DMS79 (cell line): ENCODE measurements at regions not wholly inside any gene's neighbourhood (a gene's known extent, or its start where the extent isn't known, plus 50 kb on each side); places are given as distances from the start of the nearest gene placed in this dataset.

Experiments used
- DNase-seq: peaks from one replicate; lab custom pipeline; 2025; lab: John Stamatoyannopoulos, UW

DNA sequence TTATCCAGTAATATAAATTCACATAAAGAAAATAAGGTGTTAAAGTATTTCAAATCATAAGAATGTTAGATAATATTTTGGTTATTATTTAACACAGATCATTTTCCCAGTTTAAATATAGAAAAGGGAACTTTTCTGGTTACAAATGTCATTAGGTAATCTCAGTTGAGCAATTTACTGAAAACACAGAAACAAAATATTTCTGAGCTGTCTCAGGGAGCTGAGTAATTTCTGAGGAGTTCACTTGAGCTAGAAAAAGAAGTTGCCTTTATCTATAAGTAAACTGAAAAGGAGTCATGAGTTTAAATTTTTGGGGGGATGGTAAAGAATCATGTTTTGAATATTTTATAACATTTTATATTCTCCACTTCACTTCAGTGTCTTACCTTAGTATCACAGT lies 855.4 kb upstream of the ARPP21 start:
- no peak for DNase-seq

GRCh38 chr3:34793057-34793456 lies 846.3 kb upstream of the ARPP21 start:
- DNase-seq: no peak

DNA sequence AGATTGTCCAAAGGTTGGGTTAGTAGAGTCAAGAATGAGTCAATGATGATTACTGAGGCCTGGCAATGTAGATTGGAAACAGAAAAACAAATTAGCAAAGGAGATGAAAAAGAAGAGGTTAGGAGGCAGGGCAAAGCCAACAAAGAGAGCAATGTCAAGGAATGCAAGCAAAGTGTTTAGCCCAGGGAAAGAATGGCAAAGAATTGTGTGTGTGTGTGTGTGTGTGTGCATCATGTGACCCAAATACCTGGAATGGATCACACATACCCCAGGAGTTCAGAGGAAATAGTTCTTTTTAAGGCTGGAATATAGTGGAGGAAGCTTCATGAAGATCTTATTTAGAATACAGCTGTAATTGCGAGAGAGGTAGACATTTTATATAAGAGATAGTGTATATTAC lies 831.7 kb upstream of the ARPP21 start:
- DNase-seq: no peak

DNA sequence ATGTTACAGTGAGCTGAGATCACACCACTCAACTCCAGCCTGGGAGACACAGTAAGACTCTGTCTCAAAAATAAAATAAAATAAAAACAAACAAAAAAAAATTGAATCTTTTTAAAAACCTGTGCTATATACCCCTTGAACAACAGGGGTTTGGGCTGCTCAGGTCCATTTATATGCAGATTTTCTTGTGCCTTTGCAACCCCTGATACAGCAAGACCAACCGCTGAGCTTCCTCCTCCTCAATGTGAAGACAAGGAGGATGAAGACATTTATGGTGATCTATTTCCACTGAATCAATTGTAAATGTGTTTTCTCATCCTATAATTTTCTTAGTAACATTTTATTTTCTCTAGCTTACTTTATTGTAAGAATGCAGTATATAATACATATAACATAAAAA lies 831.0 kb upstream of the ARPP21 start:
- no peak for DNase-seq

GRCh38 chr3:34828847-34829246 lies 810.5 kb upstream of the ARPP21 start:
- DNase-seq: no peak

DNA sequence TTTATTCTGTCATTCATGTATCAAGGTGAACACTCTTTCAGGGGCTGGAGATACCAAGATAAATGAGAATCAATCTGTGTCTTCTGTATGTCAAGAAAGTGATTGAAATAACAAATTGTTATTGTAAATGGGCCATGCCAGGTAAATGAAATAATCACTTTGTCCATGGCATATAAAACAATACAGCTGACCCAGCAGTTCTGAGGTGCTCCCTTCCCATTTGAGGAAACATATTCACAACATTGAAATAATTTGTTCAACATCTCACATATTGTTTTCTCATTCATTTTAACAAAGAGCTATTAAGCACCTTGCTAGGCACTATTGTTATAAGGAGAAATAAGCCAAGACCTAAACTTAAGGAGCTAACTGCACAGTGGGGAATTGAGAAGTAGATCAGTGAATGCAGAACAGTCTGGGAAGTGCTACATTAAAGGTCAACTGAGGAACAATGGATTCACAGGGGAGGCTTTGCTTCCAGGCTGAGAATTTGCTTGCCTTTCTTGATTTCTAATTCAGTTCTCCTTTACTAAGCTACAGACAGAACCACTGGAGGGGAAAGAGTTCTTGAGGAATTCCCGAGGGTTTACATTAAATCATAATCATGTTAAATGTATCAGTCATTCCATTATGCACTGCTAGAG lies 806.3 kb upstream of the ARPP21 start:
- no peak for DNase-seq

GRCh38 chr3:34837848-34838741 lies 801.2 kb upstream of the ARPP21 start:
- no peak for DNase-seq

DNA sequence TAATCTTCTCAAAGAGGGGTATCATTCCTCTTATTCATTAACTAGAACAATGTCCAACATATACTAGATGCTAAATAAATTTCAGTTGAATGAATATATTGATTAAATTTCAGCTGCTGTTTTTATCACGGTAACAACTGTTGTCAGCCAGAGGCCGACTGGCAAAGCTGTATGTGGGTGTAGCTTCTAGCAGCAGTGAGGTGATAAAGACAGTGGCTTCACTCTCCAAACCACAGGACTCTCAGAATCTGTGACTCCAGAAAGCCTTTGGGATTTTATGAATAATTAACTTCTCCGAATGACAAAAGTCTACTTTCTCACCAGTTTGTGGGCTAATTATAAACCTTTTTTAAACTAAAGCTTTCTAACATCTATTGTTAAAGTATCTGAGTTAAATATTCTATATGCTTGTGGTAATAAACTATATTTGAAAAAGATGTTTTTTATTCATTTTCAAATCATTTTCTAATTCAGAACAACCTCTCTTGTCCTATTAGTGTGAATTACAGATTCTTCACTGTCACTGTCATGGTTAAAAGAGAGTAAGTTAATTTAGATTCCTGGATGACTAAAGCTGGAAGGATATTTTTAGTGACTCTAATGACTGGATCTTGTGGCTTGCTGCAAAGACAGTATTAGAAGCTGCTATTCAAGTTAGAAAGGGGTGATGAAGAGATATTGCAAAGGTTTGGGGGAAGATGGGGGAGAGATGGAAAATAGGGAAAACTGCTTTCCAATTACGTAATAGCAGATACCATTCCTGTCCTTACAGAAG lies 796.4 kb upstream of the ARPP21 start:
- DNase-seq: no peak

DNA sequence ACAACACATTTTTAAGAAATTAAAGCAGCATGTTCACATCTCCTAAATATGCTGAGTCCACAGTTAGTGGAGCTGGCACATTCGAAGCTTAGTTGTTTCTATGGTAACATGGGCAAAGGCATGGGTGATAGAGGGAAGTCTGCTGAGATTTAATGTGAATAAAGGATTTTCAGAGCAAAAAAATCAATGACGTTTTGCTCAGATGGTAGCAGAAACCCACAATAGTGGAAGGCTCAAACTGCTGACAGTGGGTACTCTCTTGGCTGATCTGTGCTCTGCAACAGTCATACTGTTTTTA lies 795.1 kb upstream of the ARPP21 start:
- DNase-seq: no peak

- DNase-seq: no peak
These were observed 788.2 kb upstream of the ARPP21 start for GRCh38 chr3:34851137-34851536.

GRCh38 chr3:34852844-34853439 lies 786.4 kb upstream of the ARPP21 start:
- DNase-seq: no peak

DNA sequence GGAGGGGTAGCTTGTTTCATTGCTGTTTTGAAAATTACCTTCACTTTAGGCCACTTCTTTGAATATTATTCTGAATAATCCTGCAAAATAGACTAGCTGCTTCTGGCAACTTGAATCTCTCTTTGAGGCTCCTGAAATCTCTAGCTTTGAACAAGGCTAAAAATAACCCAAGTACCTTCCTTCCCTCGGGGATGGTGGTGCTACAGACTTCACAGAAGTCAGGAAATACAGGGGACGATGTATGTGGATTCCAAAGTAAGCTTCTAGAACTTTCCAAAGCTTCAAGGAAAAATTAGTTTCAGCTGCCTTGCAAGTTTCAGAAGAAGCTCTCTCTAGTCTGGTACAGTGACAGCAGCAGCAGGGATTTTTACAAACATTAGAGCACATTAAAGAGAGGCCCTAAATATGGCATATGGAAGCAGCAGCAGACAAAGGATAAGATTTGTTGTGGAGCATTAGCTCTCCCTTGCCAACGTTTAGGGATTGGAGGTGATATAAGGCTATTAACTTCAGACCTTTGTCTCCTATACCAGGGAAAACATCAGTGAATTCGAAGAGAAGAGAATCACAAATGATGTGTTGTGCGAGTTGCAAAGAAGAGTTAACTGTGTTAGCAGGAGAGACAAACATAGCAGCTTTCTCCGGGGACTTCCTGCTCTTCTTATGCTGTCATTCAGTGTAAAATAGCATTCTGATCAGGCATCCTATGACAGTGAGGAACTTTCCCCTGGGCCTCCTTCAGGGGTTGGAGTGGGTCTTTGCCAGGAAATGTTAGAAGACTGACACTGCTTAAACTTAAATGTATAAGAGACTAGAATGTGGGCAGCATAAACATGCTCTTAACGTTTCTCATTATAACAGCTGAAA lies 783.0 kb upstream of the ARPP21 start:
- no peak for DNase-seq

- DNase-seq: no peak
These were observed 781.2 kb upstream of the ARPP21 start for GRCh38 chr3:34858067-34858660.

DNA sequence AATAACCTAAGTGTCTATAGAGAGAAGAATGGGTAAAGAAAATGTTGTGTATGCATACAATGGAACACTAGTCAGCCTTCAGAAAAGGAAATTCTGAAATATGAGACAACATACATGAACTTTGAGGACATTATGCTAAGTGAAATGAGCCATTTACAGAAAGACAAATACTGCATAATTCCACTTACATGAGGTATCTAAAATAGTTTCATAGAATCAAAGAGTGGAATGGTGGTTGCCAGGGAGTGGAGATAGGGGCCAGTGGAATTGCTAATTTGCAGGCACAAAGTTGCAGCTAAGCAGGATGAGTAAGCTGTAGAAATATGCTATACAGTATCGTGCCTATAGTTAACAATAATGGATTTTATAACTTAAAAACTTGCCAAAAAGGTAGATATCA lies 779.6 kb upstream of the ARPP21 start:
- no peak for DNase-seq

DNA sequence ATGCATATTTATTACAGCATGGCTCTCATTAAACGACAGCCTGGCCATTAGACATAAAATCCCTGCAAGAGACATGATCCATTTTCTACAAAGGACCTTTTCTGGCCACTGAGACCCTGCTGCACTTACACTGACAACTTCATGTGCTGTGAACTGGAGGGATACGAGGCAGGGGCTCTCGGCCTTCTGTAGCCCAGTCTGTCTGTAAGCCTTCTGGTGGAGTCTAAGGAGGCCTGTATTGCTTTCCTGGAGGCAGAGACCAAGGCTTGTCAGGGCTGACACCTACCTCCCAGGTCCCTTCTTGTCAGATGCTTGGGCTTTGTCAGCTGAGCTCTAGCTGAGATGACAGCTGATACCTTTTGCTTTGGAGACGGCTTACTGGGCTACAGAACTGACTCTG lies 776.9 kb upstream of the ARPP21 start:
- no peak for DNase-seq

GRCh38 chr3:34863485-34863884 lies 775.8 kb upstream of the ARPP21 start:
- DNase-seq: no peak

DNA sequence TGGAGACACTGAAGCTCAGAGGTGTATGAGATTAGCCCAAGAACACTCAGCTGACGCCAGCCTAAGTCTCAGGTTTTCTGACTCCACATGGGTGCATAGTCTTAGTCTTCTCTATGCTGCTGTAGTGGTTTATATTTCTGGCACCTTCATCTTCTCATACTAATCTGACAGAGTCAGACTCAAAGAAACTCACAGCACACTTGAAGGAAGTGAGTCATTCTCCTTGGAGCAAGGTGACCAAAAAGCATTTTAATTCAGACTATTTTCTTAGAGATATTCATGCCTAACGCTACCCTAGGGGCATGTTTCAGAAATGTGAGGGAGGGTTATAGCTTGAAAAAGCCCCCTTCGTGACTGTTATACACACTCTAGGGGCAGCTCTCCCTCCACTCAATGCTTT lies 775.3 kb upstream of the ARPP21 start:
- no peak for DNase-seq

GRCh38 chr3:34865346-34865745 lies 774.0 kb upstream of the ARPP21 start:
- no peak for DNase-seq

DNA sequence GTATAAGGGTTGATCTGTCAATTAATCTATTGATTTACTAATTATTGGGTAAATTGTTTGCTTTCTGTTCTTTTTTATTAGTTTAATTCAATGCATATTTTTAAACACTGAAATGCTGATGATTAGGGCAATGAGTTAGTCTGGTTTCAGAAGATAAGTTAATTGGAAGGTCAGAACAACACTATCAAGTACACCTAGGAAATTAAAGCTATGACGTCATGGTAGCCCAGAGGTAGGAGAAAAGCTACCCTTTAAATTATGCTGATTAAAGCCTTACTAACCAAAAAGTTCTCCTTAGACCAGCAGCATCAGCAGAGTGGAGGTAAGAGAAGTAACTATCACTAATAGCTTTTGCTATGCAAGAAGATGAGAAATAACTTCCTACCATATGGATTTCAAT lies 770.4 kb upstream of the ARPP21 start:
- DNase-seq: no peak

GRCh38 chr3:34869696-34870095 lies 769.6 kb upstream of the ARPP21 start:
- DNase-seq: no peak

DNA sequence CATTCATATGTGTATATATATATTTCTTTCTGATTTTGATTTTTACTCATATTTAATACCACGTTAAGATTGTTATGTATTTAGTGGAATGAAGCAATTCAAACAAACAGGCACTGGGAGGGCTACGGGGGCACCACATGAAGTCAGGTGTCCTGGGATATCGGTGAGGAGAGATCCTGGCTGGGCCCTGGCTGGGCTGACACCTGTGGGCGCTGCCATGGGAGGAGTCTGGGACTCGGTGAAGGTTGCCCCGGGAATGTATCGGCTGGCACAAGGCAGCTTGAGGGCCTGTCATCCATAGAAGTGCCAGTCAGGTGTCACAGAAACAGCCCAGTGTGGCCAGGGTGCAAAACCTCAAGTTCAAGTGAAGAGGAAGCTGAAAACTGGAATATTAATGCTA lies 766.9 kb upstream of the ARPP21 start:
- DNase-seq: no peak
